Mesendoderm (in vitro differentiated cells): ENCODE measurements at regions not wholly inside any gene's neighbourhood (a gene's known extent, or its start where the extent isn't known, plus 50 kb on each side); places are given as distances from the start of the nearest gene placed in this dataset.

Experiments
- DNase-seq: peaks from one replicate; pipeline ENCODE4 v3.0.0; 2013
- H2AK5ac ChIP-seq: 2 replicates; pipeline ENCODE4 v1.6.1; 2013; ENCODE audit warnings: low read length, inconsistent platforms
- H2BK120ac ChIP-seq: 2 replicates; pipeline ENCODE4 v1.6.1; 2013; ENCODE audit warnings: low read depth, mild to moderate bottlenecking, low read length, moderate library complexity, mixed read lengths
- H2BK15ac ChIP-seq: replicated peaks from 2 replicates; pipeline ENCODE4 v1.6.1; 2013; ENCODE audit warnings: low read depth, mild to moderate bottlenecking, moderate library complexity
- H2BK5ac ChIP-seq: 2 replicates; pipeline ENCODE4 v1.6.1; 2013; ENCODE audit warnings: low read length, inconsistent platforms
- H3K18ac ChIP-seq: 2 replicates; pipeline ENCODE4 v1.6.1; 2013; ENCODE audit warnings: mild to moderate bottlenecking, low read length, mixed read lengths
- H3K23ac ChIP-seq: one replicate; pipeline ENCODE4 v1.6.1; 2013; ENCODE audit warnings: low read length
- H3K27ac ChIP-seq: 2 replicates; pipeline ENCODE4 v1.5.1; 2013; ENCODE audit warnings: low read depth, mild to moderate bottlenecking, inconsistent platforms, low read length, moderate library complexity
- H3K27me3 ChIP-seq: 2 replicates; pipeline ENCODE4 v1.6.1; 2013; ENCODE audit warnings: low read length, control low read depth, mild to moderate bottlenecking, inconsistent platforms; ENCODE audit not compliant: insufficient read depth, poor library complexity
- H3K36me3 ChIP-seq: 2 replicates; pipeline ENCODE4 v1.6.1; 2013; ENCODE audit warnings: low read length, inconsistent platforms; ENCODE audit not compliant: control insufficient read depth, insufficient read depth
- H3K4ac ChIP-seq: one replicate; pipeline ENCODE4 v1.6.1; 2013; ENCODE audit warnings: low read depth, mild to moderate bottlenecking, low read length, moderate library complexity
- H3K4me1 ChIP-seq: 2 replicates; pipeline ENCODE4 v1.6.1; 2013; ENCODE audit warnings: low read depth, low read length, inconsistent platforms; ENCODE audit not compliant: control insufficient read depth
- H3K4me2 ChIP-seq: 2 replicates; pipeline ENCODE4 v1.6.1; 2013; ENCODE audit warnings: low read length
- H3K4me3 ChIP-seq: 2 replicates; pipeline ENCODE4 v1.5.1; 2013; ENCODE audit warnings: mild to moderate bottlenecking, low read length
- H3K56ac ChIP-seq: one replicate; pipeline ENCODE4 v1.6.1; 2013; ENCODE audit warnings: low read length
- H3K79me1 ChIP-seq: 2 replicates; pipeline ENCODE4 v1.6.1; 2013; ENCODE audit warnings: low read length, inconsistent platforms
- H3K79me2 ChIP-seq: 2 replicates; pipeline ENCODE4 v1.6.1; 2013; ENCODE audit warnings: mild to moderate bottlenecking, low read length; ENCODE audit not compliant: control insufficient read depth, insufficient read depth
- H3K9ac ChIP-seq: 2 replicates; pipeline ENCODE4 v1.6.1; 2013; ENCODE audit warnings: low read length, inconsistent platforms
- H4K5ac ChIP-seq: one replicate; pipeline ENCODE4 v1.6.1; 2013; ENCODE audit warnings: low read length
- H4K8ac ChIP-seq: one replicate; pipeline ENCODE4 v1.6.1; 2013; ENCODE audit warnings: low read depth, mild to moderate bottlenecking, control low read depth, low read length, moderate library complexity
- WGBS: extraction: QIAGEN DNeasy Blood & Tissue Kit; methylation state at CpG from one replicate; pipeline ENCODE4 v1.1.7; 2013; ENCODE audit warnings: low lambda C conversion rate, missing lambda C conversion rate; ENCODE audit not compliant: insufficient coverage; ENCODE audit errors: extremely low coverage; 5-methylcytosine and 5-hydroxymethylcytosine counted together

DNA sequence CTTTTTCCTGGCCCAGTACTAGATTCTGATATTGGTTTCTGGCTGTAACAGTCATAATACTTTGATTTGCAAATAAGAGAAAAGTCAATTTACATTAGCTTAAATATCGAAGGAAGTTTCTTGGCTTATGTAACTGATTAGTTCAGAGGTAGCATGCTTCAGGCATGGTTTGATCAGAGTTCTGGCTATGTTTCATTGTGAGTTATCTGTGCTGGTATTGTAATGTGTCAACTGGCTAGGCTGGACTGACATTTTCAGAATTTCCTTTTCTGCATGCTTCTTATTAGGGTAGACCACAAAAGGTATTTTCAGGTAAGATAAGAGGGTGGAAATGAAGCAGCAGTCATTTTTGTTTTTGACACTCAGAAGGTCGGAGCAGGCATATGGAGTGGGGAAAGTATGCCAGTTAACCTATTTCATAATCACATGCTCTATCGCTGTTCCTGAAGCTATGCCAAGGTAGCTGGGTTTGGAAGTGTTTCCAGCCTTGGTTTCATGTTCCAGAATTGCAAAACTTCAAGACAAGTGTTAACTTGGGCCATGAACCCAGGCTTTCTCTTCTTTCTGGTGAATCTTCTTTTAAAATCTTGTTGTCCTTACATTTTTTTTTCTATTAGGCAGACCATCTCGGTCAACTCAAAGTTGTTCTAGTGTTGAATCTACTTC, 244.9 kb downstream of the DHX35 start:
- H2BK120ac ChIP-seq: no peak overlapping the region
- no peak overlapping the region for H3K4ac ChIP-seq
- no peak overlapping the region for H4K5ac ChIP-seq
- no peak overlapping the region for H2BK5ac ChIP-seq
- WGBS: no CpG with 5 or more reads among the region's 4 CpGs
- H3K36me3 ChIP-seq: no peaks in the 10 kb centered on the region
- no peaks in the 10 kb centered on the region for H3K27me3 ChIP-seq
- H4K8ac ChIP-seq: no peak overlapping the region
- no peak overlapping the region for H3K23ac ChIP-seq
- no peak overlapping the region for H3K27ac ChIP-seq
- no peak overlapping the region for H3K56ac ChIP-seq
- no peak overlapping the region for H3K4me2 ChIP-seq
- H3K18ac ChIP-seq: no peak overlapping the region
- no peak overlapping the region for H2BK15ac ChIP-seq
- H3K4me1 ChIP-seq: no peaks in the 10 kb centered on the region
- no peaks in the 10 kb centered on the region for H3K79me2 ChIP-seq
- DNase-seq: no peak
- H3K79me1 ChIP-seq: no peaks in the 10 kb centered on the region
- no peak overlapping the region for H3K9ac ChIP-seq
- no peak overlapping the region for H2AK5ac ChIP-seq
- no peak overlapping the region for H3K4me3 ChIP-seq

DNA sequence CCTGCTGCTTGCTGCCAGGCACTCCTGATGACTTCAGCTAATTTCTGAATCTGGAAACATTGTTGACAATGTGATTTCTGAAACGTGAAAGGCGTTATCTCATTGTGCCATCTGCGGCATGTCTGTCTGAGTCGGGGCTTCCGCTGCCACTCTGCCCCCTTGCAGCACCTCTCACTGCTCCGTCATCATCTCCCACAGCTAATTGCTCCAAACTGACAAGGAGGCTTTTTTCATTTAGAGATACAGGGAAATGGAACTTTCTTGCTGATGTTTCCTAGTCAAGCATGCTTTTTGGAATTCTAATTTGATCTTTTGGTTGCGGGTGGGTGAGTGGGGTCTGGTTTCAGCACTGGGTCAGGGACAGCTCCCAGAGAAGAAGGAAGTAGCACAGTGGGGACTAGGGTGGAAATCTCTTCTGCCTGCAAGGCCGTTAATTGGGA, 233.5 kb downstream of the DHX35 start:
- Histone ChIP-seq H2BK120ac (no peak overlapping the region), H3K79me2 (no peaks in the 10 kb centered on the region), H3K4me1 (no peaks in the 10 kb centered on the region), H3K4me3 (no peak overlapping the region), H3K9ac (no peak overlapping the region), H3K79me1 (no peaks in the 10 kb centered on the region), H3K56ac (no peak overlapping the region), H4K8ac (no peak overlapping the region), H4K5ac (no peak overlapping the region), H3K23ac (no peak overlapping the region), H2BK15ac (no peak overlapping the region), H3K36me3 (no peaks in the 10 kb centered on the region), H3K27me3 (no peaks in the 10 kb centered on the region), H3K27ac (no peak overlapping the region), H3K18ac (no peak overlapping the region), H3K4ac (no peak overlapping the region), H3K4me2 (no peak overlapping the region), H2BK5ac (no peak overlapping the region), H2AK5ac (no peak overlapping the region)
- no CpG with 5 or more reads among the region's 8 CpGs for WGBS
- DNase-seq: peak; percentile 33

DNA sequence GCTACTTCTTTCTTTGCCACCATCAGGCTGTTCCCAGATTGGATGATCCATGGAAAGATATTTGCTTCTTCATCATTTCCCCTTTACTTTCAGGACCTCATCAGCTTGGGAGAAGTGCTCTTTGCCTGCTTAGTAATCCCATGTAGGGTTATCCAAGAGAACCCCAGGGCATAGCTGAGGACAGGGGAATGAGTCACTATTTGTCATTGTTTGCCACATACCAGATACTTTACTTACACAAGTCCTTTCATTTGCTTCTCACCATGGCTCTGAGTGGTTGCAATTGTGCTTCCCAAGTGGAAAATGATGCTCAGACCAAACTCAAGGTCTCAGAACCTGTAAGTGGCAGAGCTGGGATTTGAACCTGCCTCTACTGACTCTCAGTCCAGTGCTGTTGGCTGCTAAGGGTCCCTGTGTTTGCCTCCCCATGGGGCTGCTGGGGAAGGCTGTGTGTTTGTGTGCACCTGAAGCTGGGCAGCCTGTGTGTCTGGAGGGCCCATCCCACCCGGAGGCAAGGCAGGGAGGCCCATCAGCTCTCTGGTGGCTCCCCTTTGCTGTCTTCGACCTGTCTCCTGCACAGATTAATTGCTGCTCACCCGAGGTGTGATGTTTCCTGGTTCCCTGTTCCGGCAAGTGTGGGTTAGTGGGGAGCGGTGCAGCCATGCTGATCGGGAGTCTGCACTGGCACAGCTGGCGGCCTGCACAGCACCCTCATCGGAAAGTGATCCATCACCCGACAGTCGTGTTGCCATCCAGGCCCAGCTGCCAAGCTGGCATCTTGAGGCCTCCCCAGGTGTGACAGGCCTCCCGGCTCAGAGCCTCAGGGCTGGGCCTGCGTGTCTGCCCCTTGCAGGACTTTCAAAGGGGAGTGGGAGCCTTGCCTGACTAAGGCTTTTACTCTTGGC, 228.8 kb downstream of the DHX35 start:
- Histone ChIP-seq H3K4me3 (no peak overlapping the region), H2AK5ac (no peak overlapping the region), H3K18ac (no peak overlapping the region), H3K4me2 (no peak overlapping the region), H3K4me1 (no peaks in the 10 kb centered on the region), H3K27me3 (no peaks in the 10 kb centered on the region), H3K79me1 (no peaks in the 10 kb centered on the region), H4K8ac (no peak overlapping the region), H2BK5ac (no peak overlapping the region), H3K4ac (no peak overlapping the region), H3K9ac (no peak overlapping the region), H3K56ac (no peak overlapping the region), H3K23ac (no peak overlapping the region), H3K36me3 (no peaks in the 10 kb centered on the region), H3K27ac (no peak overlapping the region), H2BK120ac (no peak overlapping the region), H2BK15ac (no peak overlapping the region), H3K79me2 (no peaks in the 10 kb centered on the region), H4K5ac (no peak overlapping the region)
- no CpG with 5 or more reads among the region's 12 CpGs for WGBS
- DNase-seq: peak; percentile 81

DNA sequence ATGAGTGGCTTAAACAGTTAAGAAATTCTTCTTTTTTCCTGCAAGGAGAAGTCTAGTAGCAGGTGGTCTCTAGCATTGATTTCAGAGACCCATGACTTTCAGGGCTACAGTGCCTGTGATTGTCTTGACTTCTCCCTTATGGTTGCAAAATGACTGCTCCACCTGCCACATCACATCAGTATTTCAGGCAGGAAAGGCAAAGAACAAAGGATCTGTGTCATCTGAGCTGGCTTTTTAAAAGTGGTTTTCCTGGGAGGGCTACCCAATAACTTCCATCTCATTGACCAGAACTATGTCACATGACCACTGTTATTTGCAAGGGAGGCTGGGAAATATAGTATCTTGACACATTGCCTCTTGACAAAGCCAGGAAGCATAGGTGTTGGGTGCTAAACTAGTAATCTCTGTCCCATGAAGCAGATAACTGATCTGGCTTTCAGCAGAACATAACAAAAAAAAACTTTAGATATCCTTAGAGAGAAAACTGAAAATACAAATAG, 226.2 kb downstream of the DHX35 start:
- Histone ChIP-seq H3K4me2 (no peak overlapping the region), H3K18ac (no peak overlapping the region), H2BK120ac (no peak overlapping the region), H3K27ac (no peak overlapping the region), H4K8ac (no peak overlapping the region), H3K4me1 (no peaks in the 10 kb centered on the region), H2BK15ac (no peak overlapping the region), H3K56ac (no peak overlapping the region), H3K4ac (no peak overlapping the region), H3K27me3 (no peaks in the 10 kb centered on the region), H3K4me3 (no peak overlapping the region), H2AK5ac (no peak overlapping the region), H3K9ac (no peak overlapping the region), H3K79me2 (no peaks in the 10 kb centered on the region), H2BK5ac (no peak overlapping the region), H3K23ac (no peak overlapping the region), H4K5ac (no peak overlapping the region), H3K79me1 (no peaks in the 10 kb centered on the region), H3K36me3 (no peaks in the 10 kb centered on the region)
- DNase-seq: no peak

DNA sequence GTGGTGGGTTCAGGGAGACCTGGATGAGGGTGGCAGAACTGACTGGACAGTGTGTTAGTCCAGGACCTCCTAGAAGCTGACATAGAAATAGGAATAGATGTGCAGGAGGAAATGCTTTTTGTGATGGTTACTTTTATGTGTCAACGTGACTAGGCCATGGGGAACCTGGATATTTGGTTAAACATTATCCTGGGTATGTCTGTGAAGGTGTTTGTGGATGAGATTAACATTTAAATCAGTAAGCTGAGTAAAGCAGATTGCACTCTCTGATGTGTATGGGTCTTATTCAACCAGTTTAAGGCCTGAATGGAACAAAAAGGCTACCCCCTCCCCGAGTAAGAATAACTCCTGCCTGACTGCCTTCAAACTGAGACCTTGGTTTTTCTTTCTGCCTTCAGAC, 219.3 kb downstream of the DHX35 start:
- Histone ChIP-seq H3K9ac (no peak overlapping the region), H3K4me1 (no peaks in the 10 kb centered on the region), H3K4me3 (no peak overlapping the region), H2BK120ac (no peak overlapping the region), H3K36me3 (no peaks in the 10 kb centered on the region), H3K4me2 (no peak overlapping the region), H2AK5ac (no peak overlapping the region), H2BK15ac (no peak overlapping the region), H3K27me3 (no peaks in the 10 kb centered on the region), H3K4ac (no peak overlapping the region), H4K8ac (no peak overlapping the region), H4K5ac (no peak overlapping the region), H3K56ac (no peak overlapping the region), H3K18ac (no peak overlapping the region), H3K27ac (no peak overlapping the region), H3K79me2 (no peaks in the 10 kb centered on the region), H3K23ac (no peak overlapping the region), H3K79me1 (no peaks in the 10 kb centered on the region), H2BK5ac (no peak overlapping the region)
- WGBS: no CpG with 5 or more reads among the region's 2 CpGs
- DNase-seq: no peak
